GM12872 (cell line): ENCODE measurements at regions not wholly inside any gene's neighbourhood (a gene's known extent, or its start where the extent isn't known, plus 50 kb on each side); places are given as distances from the start of the nearest gene placed in this dataset.

ENCODE experiments used
- TF ChIP-seq, protein P1 (sequence below): IDR thresholded peaks from 3 replicates; pipeline ENCODE4 v1.5.1; 2011; ENCODE audit warnings: low read depth, mild to moderate bottlenecking, low read length, moderate library complexity; ENCODE audit not compliant: insufficient read depth

DNA sequence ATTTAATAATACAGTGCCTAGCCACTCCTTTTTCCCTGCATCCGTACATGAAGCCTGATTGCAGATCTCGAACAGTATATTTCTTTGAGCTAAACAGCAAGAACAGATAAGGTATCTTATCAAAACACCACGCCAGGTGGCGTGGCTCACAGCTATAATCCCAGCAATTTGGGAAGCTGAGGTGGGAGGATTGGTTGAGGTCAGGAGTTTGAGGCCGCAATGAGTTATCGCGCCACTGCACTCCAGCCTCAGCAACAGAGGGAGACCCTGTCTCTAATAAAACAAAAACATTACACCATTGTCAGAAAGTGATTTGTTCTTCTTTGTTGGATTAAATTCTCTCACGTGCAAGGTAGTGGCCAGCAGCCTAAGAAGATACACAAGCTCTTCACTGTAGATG is 291.2 kb upstream of the DMRT1 start:
- TF ChIP-seq, protein P1, sequence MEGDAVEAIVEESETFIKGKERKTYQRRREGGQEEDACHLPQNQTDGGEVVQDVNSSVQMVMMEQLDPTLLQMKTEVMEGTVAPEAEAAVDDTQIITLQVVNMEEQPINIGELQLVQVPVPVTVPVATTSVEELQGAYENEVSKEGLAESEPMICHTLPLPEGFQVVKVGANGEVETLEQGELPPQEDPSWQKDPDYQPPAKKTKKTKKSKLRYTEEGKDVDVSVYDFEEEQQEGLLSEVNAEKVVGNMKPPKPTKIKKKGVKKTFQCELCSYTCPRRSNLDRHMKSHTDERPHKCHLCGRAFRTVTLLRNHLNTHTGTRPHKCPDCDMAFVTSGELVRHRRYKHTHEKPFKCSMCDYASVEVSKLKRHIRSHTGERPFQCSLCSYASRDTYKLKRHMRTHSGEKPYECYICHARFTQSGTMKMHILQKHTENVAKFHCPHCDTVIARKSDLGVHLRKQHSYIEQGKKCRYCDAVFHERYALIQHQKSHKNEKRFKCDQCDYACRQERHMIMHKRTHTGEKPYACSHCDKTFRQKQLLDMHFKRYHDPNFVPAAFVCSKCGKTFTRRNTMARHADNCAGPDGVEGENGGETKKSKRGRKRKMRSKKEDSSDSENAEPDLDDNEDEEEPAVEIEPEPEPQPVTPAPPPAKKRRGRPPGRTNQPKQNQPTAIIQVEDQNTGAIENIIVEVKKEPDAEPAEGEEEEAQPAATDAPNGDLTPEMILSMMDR, result no peak

DNA sequence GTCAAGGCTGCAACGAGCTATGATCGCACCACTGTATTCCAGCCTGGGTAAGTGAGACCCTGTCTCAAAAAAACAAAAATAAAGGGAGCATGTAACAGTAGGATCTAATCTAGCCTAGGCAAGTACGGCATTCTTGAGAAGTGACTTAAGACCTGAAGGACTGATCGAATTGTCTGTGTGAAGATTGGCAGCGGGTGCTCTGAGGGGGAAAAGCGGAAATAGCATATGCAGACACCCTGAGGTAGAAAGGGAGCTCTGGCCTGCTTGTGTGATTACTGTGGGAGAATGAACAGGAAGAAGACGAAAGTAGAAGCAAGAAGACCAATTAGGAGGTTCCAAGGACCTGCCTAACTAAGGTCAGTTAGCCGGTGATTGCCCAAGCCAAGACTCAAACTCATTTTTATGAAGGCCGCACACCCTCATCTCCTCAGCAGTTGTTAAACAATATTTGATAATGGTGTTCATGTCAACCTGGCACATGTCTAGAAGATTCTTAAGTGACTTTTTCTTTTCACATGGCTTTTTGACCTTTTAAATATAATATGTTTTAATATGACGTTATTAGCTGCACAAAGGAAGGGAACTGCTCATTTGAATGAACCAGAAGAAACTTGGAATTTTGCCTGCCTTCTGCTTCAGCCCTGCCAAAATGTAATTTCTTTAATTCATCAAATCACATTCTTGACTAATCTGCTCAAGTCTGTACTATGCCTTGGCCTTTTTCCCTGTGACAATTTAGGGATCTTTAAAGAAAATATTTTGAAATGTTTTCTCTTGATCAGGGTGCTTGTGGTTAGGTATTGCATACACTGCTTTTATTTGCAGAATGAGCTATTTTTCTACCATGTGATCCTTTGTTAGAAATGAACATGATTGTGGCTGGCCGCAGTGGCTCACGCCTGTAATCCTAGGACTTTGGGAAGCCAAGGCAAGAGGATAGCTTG is 289.2 kb upstream of the DMRT1 start:
- TF ChIP-seq, protein P1, result no peak

DNA sequence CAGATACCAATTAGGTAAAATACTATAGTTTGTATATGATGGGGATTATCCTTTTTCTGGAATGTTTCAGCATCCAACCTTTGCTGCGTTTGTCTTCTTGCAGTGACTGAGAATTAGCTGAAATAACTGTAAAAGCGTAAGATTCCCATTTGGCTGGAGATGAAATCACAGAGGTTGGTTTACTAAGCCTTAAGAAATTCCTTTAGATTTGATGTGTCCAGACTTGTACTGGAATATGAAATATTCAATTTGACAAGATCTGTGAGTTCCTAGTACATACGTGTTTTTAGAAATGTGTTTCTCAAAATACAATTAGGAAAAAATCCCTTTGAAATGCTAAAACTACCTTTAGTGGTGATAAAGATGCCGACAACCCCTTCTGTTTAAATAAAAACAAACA is 286.0 kb upstream of the DMRT1 start:
- TF ChIP-seq, protein P1, result no peak

DNA sequence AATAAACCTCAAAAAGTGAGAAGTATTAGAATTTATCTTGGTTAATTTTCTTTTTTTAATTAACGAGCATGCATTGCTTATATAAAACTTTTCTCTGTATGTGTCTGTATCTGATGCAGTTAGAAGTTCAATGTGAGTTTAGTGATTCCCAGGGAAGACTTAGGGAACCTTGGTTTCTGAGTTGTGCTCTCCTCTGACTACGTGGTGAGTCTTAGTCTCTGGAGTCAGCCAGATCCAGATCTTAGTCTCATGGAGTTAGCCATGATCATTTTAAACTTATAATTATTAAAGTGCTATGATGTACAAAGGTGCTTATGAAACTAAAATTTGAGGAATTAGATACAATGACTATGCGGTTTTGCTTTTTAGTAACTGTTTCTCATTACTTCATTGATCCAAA is 285.3 kb upstream of the DMRT1 start:
- TF ChIP-seq, protein P1, result no peak

DNA sequence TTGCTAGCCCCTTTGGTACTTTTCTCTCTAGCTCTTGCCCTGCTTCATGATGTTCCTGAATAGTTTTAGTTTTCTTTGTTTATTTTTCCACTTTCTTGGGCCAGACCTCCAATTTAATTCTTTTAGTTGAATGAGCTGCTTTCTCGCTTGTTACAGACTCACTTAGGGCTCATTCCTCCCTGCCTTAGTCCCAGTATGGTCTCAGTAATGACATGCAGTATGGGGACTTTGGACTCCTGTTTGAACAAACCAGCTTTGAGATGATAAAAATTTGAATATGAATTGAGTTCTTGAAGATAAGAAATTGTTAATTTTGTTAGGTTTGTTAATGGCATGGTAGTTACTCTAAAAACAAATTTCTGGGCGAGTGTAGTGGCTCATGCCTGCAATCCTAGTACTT is 284.8 kb upstream of the DMRT1 start:
- TF ChIP-seq, protein P1, result no peak

DNA sequence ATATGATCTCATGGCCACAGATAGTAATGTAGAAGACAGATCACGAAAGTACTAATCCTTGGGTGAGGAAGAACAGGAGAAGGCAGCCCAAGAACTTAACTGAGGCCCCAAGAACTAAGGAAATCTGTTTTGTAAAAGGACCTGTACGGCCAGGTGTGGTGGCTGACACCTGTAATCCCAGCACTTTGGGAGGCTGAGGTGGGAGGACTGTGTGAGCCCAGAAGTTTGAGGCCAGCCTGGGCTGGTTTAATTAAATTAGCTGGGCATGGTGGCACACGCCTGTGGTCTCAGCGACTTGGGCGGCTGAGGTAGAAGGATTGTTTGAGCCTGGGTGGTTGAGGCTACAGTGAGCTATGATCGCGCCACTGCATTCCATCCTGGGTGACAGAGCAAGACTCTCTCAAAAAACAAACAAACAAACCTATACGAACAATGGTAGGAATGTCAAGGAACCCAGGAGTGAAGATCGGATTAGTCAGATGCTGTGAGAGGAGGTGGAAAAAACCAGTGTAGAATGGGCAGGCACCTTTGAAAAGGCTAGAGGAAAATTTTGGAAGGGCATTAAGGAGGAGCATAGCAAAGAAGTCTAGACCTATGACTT is 283.8 kb upstream of the DMRT1 start:
- TF ChIP-seq, protein P1, result no peak

DNA sequence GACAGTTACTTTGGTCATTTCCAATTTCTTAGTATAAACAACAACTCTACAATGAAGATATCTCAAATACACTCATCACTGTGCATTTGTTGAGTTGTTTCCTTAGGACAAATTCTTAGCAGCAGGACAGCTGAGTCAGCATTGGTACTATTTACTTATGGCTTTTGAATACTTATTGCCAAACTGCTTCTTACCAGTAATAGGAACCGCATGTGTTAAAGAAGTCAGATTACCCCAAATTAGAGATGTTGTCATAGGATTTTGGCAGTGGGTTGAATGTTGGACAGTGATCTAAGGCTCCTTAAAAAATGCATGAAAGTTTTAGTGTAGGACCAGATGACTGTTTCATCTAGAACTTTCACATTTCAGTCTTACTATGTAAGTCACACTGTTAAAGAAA is 280.1 kb upstream of the DMRT1 start:
- TF ChIP-seq, protein P1, result no peak
